Thyroid gland (tissue), 4 donors: ENCODE measurements at regions not wholly inside any gene's neighbourhood (a gene's known extent, or its start where the extent isn't known, plus 50 kb on each side); places are given as distances from the start of the nearest gene placed in this dataset.
"Not testable (repeated sequence)": the region's sequence is repeated elsewhere in the genome, so short reads cannot be mapped to it uniquely, and the experiment has no call there.

Experiments
- DNase-seq, 2 donors: peaks; one replicate each; pipeline ENCODE4 v3.0.0-alpha.2; 2019
- H3K27ac ChIP-seq, 3 donors: fragments of 200-600 bp; sonication (generic); 1 replicate in 2 of 3; 2 replicates in 1 of 3; pipeline ENCODE4 v1.5.1; 2016 to 2019; ENCODE audit warnings: mild to moderate bottlenecking in 1 of 3, moderate library complexity in 1 of 3
- H3K27me3 ChIP-seq: fragments of 200-600 bp; sonication (generic); one replicate; pipeline ENCODE4 v1.5.1; 2019
- H3K36me3 ChIP-seq, 2 donors: fragments of 200-600 bp; sonication (generic); one replicate each; pipeline ENCODE4 v1.5.1; 2016 to 2019
- H3K4me1 ChIP-seq, 2 donors: fragments of 200-600 bp; sonication (generic); one replicate each; pipeline ENCODE4 v1.5.1; 2017 to 2019
- H3K4me3 ChIP-seq, 3 donors: fragments of 200-600 bp; sonication (generic); replicated peaks in 1 of 3; 1 replicate in 2 of 3; 2 replicates in 1 of 3; pipeline ENCODE4 v1.5.1; 2016; ENCODE audit warnings: mild to moderate bottlenecking in 1 of 3
- H3K9me3 ChIP-seq: fragments of 200-600 bp; sonication (generic); one replicate; pipeline ENCODE4 v1.5.1; 2017
- CTCF ChIP-seq, 6 experiments: fragments of 200-600 bp in 3 of 6; fragments of 450-650 bp in 3 of 6; sonication (generic) in 3 of 6; IDR thresholded peaks; one replicate each; pipeline ENCODE4 v1.5.1; 2016 to 2019; ENCODE audit warnings: antibody characterized with exemption in 6 of 6, mild to moderate bottlenecking in 2 of 6, inconsistent platforms in 1 of 6, moderate library complexity in 1 of 6
- POLR2A ChIP-seq, 2 donors: fragments of 450-650 bp; IDR thresholded peaks; one replicate each; pipeline ENCODE4 v1.6.1; 2017; ENCODE audit warnings: antibody characterized with exemption in 2 of 2, mild to moderate bottlenecking in 2 of 2, moderate library complexity in 1 of 2
- WGBS, 2 donors: methylation state at CpG; one replicate each; pipeline ENCODE4 v1.1.5; 2017; 5-methylcytosine and 5-hydroxymethylcytosine counted together
- intact Hi-C: fragments of 100-400 bp; cut with DNase I; formaldehyde crosslinking; loops from one replicate; pipeline ENCODE4 v1.15.1; 2023

GRCh38 chr4:66489370-66489769, 819.1 kb upstream of the EPHA5 start:
- H3K9me3 ChIP-seq: no peaks in the 10 kb centered on the region
- no peaks in the 10 kb centered on the region for H3K36me3 ChIP-seq

GRCh38 chr4:66486068-66486467, 815.8 kb upstream of the EPHA5 start:
- WGBS, 2 donors: 93% methylated on average over 1 of the region's 1 CpG
- intact Hi-C loops: no loop called here
- no peak for TF ChIP-seq POLR2A (IDR thresholded peaks at IDR 0.05)
- TF ChIP-seq CTCF (IDR thresholded peaks at IDR 0.05): no peak
- no peak for DNase-seq
- Histone ChIP-seq H3K4me3 (no peak overlapping the region), H3K36me3 (no peaks in the 10 kb centered on the region), H3K4me1 (no peaks in the 10 kb centered on the region), H3K9me3 (no peaks in the 10 kb centered on the region), H3K27me3 (no peaks in the 10 kb centered on the region), H3K27ac (no peak overlapping the region)

More at GRCh38 chr4:66489370-66489769, 819.1 kb upstream of the EPHA5 start:
- Histone ChIP-seq H3K4me1 (no peaks in the 10 kb centered on the region), H3K4me3 (no peak overlapping the region), H3K27me3 (no peaks in the 10 kb centered on the region), H3K27ac (no peak overlapping the region)
- TF ChIP-seq POLR2A (IDR thresholded peaks at IDR 0.05) (no peak), CTCF (IDR thresholded peaks at IDR 0.05) (no peak)
- no peak for DNase-seq
- intact Hi-C loops: no loop called here

DNA sequence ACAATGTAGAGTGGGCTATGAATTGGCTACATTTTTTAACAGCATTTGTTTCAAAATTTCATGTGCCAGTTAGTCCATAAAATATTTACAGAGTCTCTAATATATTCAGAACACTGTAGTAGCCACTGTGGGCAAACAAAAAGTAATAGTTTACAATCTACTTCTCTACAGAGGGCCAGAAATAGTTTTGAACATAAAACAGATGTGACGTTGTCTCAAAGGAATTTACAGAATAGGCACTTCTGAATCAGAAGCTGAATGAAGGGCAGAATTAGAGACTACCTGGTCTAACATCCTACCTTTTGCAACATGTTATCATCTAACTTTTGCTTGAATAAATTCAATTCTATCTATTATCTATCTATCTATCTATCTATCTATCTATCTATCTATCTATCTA, 811.9 kb upstream of the EPHA5 start:
- no peaks in the 10 kb centered on the region for H3K4me1 ChIP-seq
- H3K9me3 ChIP-seq: no peaks in the 10 kb centered on the region
- H3K36me3 ChIP-seq: no peaks in the 10 kb centered on the region
- DNase-seq: no peak
- intact Hi-C loops: no loop called here
- H3K27me3 ChIP-seq: no peaks in the 10 kb centered on the region
- no peak overlapping the region for H3K4me3 ChIP-seq
- TF ChIP-seq CTCF (IDR thresholded peaks at IDR 0.05) (no peak), POLR2A (IDR thresholded peaks at IDR 0.05) (no peak)
- H3K27ac ChIP-seq: no peak overlapping the region
- WGBS, 2 donors: 66 to 86% methylated on average over 1 of the region's 1 CpG

DNA sequence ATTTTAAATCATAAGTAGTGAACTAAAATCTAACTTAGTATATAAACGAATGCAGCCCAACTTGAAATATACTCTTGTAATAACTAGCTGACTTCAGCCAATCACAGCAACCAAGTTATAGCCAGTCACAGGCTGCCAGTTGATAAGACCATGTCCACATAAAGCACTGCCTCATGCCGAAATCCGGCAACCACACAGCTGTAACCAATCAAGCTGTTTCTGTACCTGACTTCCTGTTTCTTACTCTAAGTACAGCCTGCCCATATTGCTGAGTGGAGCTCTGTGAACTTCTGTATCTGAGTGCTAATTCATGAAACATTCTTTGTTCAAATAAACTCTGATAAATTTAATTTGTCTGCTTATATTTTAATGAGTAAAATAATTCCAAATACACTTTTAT, 805.3 kb upstream of the EPHA5 start:
- WGBS, 2 donors: 63 to 68% methylated on average over 3 of the region's 3 CpGs
- Histone ChIP-seq H3K4me1 (no peaks in the 10 kb centered on the region), H3K36me3 (no peaks in the 10 kb centered on the region), H3K27me3 (no peaks in the 10 kb centered on the region), H3K27ac (no peak overlapping the region), H3K9me3 (no peaks in the 10 kb centered on the region), H3K4me3 (no peak overlapping the region)
- TF ChIP-seq POLR2A (IDR thresholded peaks at IDR 0.05) (no peak), CTCF (IDR thresholded peaks at IDR 0.05) (no peak)
- intact Hi-C loops: no loop called here
- no peak for DNase-seq

DNA sequence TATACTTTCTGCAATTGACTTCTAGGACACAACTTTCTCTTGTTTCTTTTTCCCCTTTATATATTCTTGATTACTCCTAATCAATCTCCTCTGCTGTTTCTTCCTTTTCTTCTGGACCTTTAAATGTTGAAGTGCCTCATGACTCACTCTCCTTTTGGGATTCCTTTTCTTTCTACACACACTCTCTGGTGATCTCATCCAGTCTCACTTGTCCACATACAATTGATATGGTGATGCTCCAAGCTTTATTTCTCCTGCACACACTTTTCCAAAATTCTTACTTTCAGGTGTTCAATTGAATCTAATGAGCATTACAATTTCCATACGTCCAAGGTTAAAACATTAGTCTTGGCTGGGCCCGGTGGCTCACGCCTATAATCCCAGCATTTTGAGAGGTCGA, 794.8 kb upstream of the EPHA5 start:
- Histone ChIP-seq H3K36me3 (no peaks in the 10 kb centered on the region), H3K9me3 (no peaks in the 10 kb centered on the region), H3K4me1 (no peaks in the 10 kb centered on the region), H3K27me3 (no peaks in the 10 kb centered on the region), H3K4me3 (no peak overlapping the region), H3K27ac (no peak overlapping the region)
- intact Hi-C loops: no loop called here
- 75 to 85% methylated on average over 4 of the region's 4 CpGs for WGBS, 2 donors
- DNase-seq: no peak
- TF ChIP-seq CTCF (IDR thresholded peaks at IDR 0.05) (no peak), POLR2A (IDR thresholded peaks at IDR 0.05) (no peak)

DNA sequence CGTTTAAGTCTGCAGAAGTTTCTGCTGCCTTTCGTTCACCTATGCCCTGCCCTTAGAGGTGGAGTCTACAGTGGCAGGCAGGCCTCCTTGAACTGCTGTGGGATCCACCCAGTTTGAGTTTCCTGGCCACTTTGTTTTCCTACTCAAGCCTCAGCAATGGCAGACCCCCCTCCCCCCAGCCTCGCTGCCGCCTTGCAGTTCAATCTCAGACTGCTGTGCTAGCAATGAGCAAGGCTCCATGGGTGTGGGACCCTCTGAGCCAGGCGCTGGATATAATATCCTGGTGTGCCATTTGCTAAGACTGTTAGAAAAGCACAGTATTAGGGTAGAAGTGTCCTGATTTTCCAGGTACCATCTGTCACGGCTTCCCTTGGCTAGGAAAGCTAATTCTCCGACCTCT, 792.6 kb upstream of the EPHA5 start:
- DNase-seq, H3K36me3 ChIP-seq, H3K9me3 ChIP-seq, intact Hi-C loops, H3K27me3 ChIP-seq, H3K27ac ChIP-seq, H3K4me3 ChIP-seq, H3K4me1 ChIP-seq: not testable (repeated sequence)
- WGBS, 2 donors: 72 to 88% methylated on average over 7 of the region's 7 CpGs
